ENCODE measurements at regions not wholly inside any gene's neighbourhood (a gene's known extent, or its start where the extent isn't known, plus 50 kb on each side); places are given as distances from the start of the nearest gene placed in this dataset.
A peak's percentile ranks its signal among the peaks of the same experiment; 100 is the strongest.
"Not testable (repeated sequence)": the region's sequence is repeated elsewhere in the genome, so short reads cannot be mapped to it uniquely, and the experiment has no call there.

DNA sequence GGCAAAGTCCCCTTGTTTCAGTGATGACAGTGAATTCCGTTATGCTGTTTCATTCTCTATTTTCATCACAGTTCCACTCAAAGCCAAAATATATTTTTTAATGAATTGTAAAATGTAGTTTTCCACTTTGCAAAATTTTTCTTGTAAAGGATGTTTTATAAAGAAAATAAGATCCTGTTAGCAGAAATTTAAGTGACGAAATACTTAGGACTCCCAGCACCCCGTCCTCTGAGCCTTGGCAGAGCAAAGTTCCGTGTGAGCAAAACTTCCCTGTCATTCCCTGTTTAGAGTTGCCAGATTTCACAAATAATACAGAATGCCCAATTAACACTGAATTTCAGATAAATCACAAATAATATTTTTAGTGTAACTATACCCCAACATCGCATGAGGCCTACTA is 81.0 kb upstream of the RBPJ start:
- no peak for DNase-seq (ENCODE audit: low spot score)

GRCh38 chr4:26241179-26241578 is 79.6 kb upstream of the RBPJ start:
- DNase-seq (ENCODE audit: low spot score) = no peak

DNA sequence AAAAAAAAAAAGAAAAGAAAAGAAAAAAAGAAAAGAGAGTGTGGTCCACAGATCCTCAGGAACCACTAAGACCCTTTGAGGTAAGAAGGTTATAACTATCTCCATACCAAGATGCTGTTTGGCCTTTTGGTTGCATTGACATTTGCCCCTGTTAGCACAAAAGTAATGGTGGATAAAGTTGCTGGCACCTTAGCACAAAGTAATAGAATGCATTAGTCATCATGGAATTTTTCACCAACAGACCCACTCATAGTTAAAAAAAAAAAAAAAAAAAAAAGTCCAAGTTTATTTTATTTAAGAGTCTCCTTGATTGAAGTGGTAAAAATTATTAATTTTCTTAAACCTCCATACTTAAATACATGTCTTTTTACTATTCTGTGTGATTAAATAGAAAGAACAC is 78.4 kb upstream of the RBPJ start:
- DNase-seq (ENCODE audit: low spot score) = no peak

DNA sequence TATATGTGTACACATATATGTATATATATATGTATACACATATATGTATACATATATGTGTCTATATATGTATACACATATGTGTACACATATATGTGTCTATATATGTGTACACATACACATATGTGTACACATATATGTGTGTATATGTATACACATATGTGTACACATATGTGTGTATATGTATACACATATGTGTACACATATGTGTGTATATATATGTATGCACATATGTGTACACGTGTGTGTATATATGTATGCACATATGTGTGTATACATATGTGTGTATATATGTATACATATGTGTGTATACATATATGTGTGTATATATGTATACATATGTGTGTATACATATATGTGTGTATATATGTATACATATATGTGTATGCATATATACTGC is 76.7 kb upstream of the RBPJ start:
- not testable (repeated sequence) for DNase-seq (ENCODE audit: low spot score)

GRCh38 chr4:26248647-26249046 is 72.2 kb upstream of the RBPJ start:
- DNase-seq (ENCODE audit: low spot score) = peak; percentile 54

DNA sequence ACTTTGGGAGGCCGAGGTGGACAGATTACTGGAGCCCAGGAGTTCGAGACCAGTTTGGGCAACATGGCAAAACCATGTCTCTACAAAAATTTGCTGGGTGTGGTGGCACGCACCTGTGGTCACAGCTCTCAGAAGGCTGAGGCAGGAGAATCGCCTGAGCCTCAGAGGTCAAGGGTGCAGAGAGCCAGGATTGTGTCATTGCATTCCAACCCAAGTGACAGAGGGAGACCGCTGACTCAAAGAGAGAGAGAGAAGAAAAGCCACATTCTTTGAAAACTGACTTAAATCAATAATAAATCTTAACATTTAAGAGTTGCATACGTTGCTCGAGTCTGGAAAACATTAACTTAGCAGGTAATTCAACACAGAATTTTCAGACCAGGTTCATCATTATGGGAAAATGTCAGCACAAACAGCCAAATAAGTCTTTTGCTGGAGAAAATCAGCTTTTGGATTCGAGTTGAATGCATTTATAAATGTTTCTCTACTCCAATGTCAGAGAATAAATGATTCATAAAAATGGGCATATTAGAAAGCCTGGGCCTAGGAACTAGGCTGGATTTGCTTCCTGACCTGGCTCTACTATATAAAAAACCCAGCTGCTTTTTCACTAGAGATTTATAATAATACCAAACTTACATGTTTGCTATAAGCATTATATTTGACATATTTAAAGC is 68.3 kb upstream of the RBPJ start:
- DNase-seq (ENCODE audit: low spot score) = no peak

DNA sequence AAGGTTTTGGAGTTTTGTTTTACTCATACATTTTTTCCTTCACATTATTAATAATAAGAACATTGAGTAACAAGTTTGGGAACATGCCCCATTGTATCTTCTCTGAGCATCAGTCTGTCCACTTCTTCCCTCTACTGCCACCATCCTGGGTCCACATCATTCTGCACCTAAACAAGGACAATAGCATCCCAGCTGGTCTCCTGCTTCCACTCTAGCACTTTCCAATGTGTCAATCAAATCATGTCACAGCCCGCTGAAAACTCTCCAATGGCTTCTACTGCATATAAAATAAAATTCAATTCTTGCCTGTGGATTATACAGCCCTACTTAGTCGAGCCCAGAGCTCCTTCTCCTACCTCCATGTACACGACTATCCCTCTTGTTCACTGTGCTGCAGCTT is 66.8 kb upstream of the RBPJ start:
- DNase-seq (ENCODE audit: low spot score) = no peak

GRCh38 chr4:26255989-26256388 is 64.8 kb upstream of the RBPJ start:
- DNase-seq (ENCODE audit: low spot score) = no peak

DNA sequence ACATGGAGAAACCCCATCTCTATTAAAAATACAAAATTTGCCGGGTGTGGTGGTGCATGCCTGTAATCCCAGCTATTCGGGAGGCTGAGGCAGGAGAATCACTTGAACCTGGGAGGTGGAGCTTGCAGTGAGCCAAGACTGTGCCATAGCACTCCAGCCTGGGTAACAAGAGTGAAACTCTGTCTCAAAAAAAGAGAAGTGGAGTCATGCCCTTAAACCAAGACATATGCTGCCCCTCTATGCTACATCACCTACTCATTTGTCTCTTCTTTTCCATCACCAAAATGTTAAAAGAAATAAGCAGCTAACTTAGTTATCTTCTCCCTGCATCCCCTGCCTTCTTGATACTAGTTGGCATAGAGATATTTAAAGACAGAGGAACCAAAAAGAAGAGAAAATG is 63.4 kb upstream of the RBPJ start:
- DNase-seq (ENCODE audit: low spot score) = not testable (repeated sequence)

DNA sequence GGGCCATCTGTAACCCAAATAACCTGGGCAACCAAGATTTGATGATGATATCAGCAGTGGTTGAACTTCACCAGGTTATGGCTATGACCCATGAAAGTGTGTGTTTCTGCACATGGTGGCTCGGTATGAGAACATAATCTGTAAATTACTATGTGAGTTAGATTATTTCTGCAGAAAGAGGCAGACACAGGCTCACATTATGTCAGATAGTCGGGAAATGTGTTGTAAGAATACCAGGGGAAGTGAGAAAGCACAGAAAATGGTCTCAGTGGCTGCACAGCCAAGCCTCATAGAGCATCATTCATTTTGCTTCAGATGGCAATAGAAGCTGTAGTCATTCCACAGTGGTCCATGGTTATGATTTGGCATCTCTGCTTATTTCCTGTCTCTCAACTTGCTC is 63.0 kb upstream of the RBPJ start:
- no peak for DNase-seq (ENCODE audit: low spot score)

DNA sequence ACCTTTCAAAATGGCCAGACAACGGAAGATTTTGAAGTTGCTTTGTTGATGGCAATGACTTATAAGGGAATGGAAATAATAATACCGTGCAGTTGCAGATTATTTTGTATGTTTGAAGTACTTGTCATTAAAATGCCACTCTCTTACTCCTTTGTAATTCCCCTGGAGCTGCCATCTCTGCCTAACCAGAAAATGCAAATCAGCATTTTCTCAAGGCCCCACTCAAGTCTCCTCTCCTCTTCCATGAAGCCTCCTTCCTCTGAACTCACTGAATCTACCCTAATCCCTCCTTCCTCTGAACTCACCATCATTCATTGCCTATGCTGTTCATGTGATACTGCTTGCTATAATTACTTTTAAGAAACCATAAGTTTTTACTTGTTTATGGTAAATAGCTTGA is 60.2 kb upstream of the RBPJ start:
- no peak for DNase-seq (ENCODE audit: low spot score)

DNA sequence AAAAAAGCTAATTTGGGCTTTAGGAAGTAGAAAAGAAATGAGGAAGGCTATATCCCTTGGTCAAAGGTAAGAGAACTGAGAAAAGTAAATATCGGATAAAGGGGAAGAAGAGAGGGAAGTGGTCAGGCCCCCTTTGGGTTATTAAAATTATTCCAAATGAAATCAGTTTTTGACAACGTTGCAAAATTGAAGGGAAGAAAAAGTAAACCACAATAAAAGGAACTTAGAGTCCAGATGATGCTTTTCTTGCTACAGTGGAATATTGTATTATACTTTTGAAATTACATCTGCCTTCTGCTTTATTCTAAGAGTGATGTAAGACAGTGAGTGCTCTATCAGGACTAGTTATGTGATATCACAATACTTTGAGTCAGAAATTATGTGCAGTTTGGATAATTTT is 59.4 kb upstream of the RBPJ start:
- no peak for DNase-seq (ENCODE audit: low spot score)

DNA sequence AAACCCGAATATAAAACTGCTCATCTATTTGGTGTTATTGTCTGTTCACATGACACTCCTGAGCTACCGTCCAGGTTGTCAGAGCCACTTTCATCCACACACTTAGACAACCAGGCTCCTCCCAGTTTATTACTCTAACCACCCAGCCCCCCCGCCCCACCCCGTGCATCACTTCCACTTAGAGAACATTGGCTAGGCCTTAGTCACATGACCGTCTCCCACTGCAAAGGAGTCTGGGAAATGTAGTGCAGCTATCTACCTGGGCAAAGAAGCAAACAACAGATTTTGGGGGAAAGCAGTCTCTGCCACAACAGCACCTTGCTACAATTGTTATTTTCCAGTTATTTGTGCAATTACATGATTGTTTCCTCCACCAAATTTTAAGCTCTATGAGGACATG is 57.6 kb upstream of the RBPJ start:
- DNase-seq (ENCODE audit: low spot score) = no peak

- DNase-seq (ENCODE audit: low spot score) = no peak
Observed at GRCh38 chr4:26264109-26264508, 56.7 kb upstream of the RBPJ start.

DNA sequence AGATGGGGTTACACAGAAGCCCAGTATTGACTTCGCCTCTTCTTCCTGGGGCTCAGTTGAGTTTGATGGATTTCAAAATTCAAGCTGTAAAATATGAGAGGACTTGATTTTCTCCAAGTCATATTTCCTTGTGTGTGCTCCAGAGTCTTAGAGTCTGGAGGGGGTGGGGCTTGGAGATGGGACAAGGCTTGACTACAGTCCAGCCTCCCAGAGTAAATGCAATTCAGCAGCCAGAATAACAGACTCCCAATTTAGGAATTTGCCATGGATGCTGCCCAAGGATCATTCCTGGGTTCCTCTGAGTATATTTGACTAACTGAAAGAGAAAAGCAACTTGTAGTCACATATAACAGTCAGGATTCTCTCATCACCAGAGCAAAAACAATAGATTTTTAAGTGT is 53.7 kb upstream of the RBPJ start:
- peak; percentile 60 for DNase-seq (ENCODE audit: low spot score)

GRCh38 chr4:26268246-26268645 is 52.6 kb upstream of the RBPJ start:
- no peak for DNase-seq (ENCODE audit: low spot score)

- no peak for DNase-seq (ENCODE audit: low spot score)
Observed at GRCh38 chr4:26269038-26269437, 51.8 kb upstream of the RBPJ start.
